ENCODE measurements at regions not wholly inside any gene's neighbourhood (a gene's known extent, or its start where the extent isn't known, plus 50 kb on each side); places are given as distances from the start of the nearest gene placed in this dataset.

GRCh38 chr6:87990871-87991270, 56.8 kb upstream of the SPACA1 start:
- TF ChIP-seq CTCF (conservative IDR thresholded peaks at IDR 0.05): no peak
- TF ChIP-seq EZH2 (IDR thresholded peaks at IDR 0.05; ENCODE audit: low read depth): no peak
